Left lung (tissue), 4 donors: ENCODE measurements at regions not wholly inside any gene's neighbourhood (a gene's known extent, or its start where the extent isn't known, plus 50 kb on each side); places are given as distances from the start of the nearest gene placed in this dataset.

Source experiments
- ATAC-seq: fragments of 200-7000 bp; cut with Tn5 transposase; one replicate; pipeline ENCODE4 v1.9.1; 2020; ENCODE audit warnings: moderate library complexity
- DNase-seq, 4 donors: peaks; one replicate each; pipeline ENCODE4 v3.0.0-alpha.2; 2013 to 2020
- H3K27ac ChIP-seq, 2 donors: fragments of 200-600 bp; sonication (generic) in 1 of 2; one replicate each; pipeline versions ENCODE4 v1.5.0 to v1.8.0; 2020 to 2021
- H3K27me3 ChIP-seq, 2 donors: fragments of 200-600 bp; sonication (generic) in 1 of 2; one replicate each; pipeline versions ENCODE4 v1.5.0 to v1.8.0; 2020 to 2021
- H3K36me3 ChIP-seq, 2 donors: fragments of 200-600 bp; sonication (generic) in 1 of 2; one replicate each; pipeline versions ENCODE4 v1.5.0 to v1.8.0; 2020 to 2021
- H3K4me1 ChIP-seq, 2 donors: fragments of 200-600 bp; one replicate each; pipeline ENCODE4 v1.8.0; 2021
- H3K4me3 ChIP-seq, 2 donors: fragments of 200-600 bp; sonication (generic) in 1 of 2; one replicate each; pipeline versions ENCODE4 v1.5.0 to v1.8.0; 2020 to 2021; ENCODE audit warnings: mild to moderate bottlenecking in 1 of 2
- H3K9me3 ChIP-seq, 2 donors: fragments of 200-600 bp; sonication (generic) in 1 of 2; one replicate each; pipeline versions ENCODE4 v1.5.0 to v1.8.0; 2020 to 2021
- intact Hi-C, 2 donors: fragments of 100-400 bp; cut with DNase I; formaldehyde crosslinking; loops; one replicate each; pipeline versions ENCODE4 v1.11.2 to v1.14.2; 2022
- TF ChIP-seq, protein P1 (sequence below), 2 donors: fragments of 200-600 bp; sonication (generic) in 1 of 2; IDR thresholded peaks; one replicate each; pipeline versions ENCODE4 v1.5.0 to v1.8.0; 2021; ENCODE audit warnings: antibody characterized with exemption in 2 of 2
- donor health status: DM: no; HTN: yes; CAD: no.
- donor health status: DM: no; HTN: no; CAD: no.

DNA sequence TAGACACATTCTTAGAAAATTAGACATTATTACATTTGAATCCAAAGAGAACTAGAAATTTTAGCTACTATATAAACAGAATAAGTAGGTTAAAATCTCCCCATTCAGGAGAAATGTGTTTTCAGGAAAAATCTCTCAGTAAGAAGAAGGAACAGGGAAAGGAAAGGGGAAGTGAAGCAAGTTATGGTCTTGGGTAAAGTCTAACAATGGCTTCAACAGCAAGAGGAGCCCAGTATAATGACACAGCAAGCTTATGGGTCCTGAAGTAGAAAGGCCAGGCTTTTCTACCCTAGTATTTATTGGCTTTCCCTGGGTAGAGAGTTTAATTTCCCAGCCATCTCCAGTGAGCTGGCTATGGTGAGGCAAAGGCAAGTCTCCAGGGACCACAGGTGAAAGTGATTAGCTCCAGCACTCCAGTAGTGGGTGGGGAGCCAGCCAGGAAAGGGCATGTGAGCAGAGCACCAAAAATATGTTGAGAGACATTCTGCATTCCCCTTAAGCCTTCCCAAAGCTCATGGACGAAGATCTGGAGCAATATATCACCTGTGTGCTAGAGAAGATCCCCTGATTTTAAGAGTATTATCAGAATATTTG lies 981.7 kb downstream of the NR2F1-AS1 start:
- ATAC-seq: no peak
- Histone ChIP-seq H3K36me3 (no peaks in the 10 kb centered on the region), H3K9me3 (no peaks in the 10 kb centered on the region), H3K4me3 (no peak overlapping the region), H3K4me1 (no peaks in the 10 kb centered on the region), H3K27ac (no peak overlapping the region), H3K27me3 (no peaks in the 10 kb centered on the region)
- TF ChIP-seq, protein P1, sequence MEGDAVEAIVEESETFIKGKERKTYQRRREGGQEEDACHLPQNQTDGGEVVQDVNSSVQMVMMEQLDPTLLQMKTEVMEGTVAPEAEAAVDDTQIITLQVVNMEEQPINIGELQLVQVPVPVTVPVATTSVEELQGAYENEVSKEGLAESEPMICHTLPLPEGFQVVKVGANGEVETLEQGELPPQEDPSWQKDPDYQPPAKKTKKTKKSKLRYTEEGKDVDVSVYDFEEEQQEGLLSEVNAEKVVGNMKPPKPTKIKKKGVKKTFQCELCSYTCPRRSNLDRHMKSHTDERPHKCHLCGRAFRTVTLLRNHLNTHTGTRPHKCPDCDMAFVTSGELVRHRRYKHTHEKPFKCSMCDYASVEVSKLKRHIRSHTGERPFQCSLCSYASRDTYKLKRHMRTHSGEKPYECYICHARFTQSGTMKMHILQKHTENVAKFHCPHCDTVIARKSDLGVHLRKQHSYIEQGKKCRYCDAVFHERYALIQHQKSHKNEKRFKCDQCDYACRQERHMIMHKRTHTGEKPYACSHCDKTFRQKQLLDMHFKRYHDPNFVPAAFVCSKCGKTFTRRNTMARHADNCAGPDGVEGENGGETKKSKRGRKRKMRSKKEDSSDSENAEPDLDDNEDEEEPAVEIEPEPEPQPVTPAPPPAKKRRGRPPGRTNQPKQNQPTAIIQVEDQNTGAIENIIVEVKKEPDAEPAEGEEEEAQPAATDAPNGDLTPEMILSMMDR (IDR thresholded peaks at IDR 0.05): no peak
- no peak for DNase-seq
- intact Hi-C loops: no loop called here

DNA sequence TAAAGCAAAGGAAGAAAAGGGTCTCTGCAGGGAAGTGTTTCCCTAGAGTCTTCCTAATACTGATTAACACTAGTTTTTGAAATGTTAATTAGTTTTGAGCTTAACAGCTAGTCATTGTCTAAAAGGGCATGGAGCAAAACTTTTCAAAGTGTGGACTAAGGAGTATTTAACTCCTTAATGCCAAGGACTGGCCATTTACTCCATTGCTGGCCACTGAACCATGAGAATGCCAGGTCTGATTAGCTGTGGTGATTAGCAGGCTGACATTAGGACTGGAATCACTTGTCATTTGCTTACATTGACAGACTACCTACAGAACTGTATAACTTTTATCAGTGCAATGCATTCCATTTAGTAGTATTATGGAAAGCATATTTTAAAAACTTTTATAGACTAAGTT lies 987.0 kb downstream of the NR2F1-AS1 start:
- DNase-seq (no peak), ATAC-seq (no peak)
- Histone ChIP-seq H3K4me1 (no peaks in the 10 kb centered on the region), H3K4me3 (no peak overlapping the region), H3K36me3 (no peaks in the 10 kb centered on the region), H3K9me3 (no peaks in the 10 kb centered on the region), H3K27me3 (no peaks in the 10 kb centered on the region), H3K27ac (no peak overlapping the region)
- intact Hi-C loops: no loop called here
- TF ChIP-seq, protein P1 (IDR thresholded peaks at IDR 0.05): no peak

DNA sequence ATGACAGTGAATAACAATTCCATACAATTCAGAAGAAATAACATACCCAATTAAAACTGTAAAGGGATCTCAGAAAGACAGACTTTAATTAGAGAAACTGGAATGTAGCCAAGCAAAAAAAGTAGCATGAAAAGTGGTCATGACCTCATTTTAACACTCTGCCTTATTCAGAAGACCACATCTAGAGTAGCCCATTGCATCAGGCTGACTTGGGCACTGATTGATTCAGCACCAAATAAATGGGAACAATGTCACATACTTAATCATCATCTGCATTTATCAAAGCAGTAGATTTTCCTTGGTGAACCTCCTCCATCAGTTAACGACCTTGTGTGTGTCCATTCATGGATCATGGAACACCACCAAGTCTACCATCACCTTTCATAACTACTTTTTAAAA lies 992.1 kb downstream of the NR2F1-AS1 start:
- ATAC-seq (no peak), DNase-seq (no peak)
- peaks cover 0 to 2% of the 10 kb centered on the region in 2 donors for H3K9me3 ChIP-seq
- intact Hi-C loops: no loop called here
- no peaks in the 10 kb centered on the region for H3K27me3 ChIP-seq
- no peak overlapping the region for H3K27ac ChIP-seq
- H3K4me3 ChIP-seq: no peak overlapping the region
- no peaks in the 10 kb centered on the region for H3K4me1 ChIP-seq
- no peaks in the 10 kb centered on the region for H3K36me3 ChIP-seq
- TF ChIP-seq, protein P1 (IDR thresholded peaks at IDR 0.05): no peak

DNA sequence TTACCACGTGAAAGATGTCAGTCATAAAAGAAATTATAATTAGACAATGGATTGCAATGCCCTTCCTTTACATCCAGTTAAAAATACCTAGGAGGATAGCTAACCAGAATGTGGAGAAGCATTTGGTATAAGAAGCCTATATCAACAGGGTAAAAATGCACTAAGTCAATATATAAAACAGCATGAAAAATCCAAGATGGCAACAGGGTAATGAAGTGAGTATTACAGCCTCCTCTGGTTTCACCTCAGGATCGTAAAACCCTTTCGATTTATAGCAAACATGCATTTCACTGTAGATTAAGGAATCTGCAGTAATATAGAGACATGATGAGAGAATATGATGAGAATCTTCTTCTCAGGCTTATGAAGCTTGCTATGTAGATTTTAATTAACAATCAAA lies 999.3 kb downstream of the NR2F1-AS1 start:
- Histone ChIP-seq H3K27ac (no peak overlapping the region), H3K36me3 (no peaks in the 10 kb centered on the region), H3K9me3 (peaks cover 0 to 4% of the 10 kb centered on the region in 2 donors), H3K27me3 (no peaks in the 10 kb centered on the region), H3K4me3 (no peak overlapping the region), H3K4me1 (no peaks in the 10 kb centered on the region)
- intact Hi-C loops: no loop called here
- ATAC-seq (no peak), DNase-seq (no peak)
- TF ChIP-seq, protein P1 (IDR thresholded peaks at IDR 0.05): no peak

DNA sequence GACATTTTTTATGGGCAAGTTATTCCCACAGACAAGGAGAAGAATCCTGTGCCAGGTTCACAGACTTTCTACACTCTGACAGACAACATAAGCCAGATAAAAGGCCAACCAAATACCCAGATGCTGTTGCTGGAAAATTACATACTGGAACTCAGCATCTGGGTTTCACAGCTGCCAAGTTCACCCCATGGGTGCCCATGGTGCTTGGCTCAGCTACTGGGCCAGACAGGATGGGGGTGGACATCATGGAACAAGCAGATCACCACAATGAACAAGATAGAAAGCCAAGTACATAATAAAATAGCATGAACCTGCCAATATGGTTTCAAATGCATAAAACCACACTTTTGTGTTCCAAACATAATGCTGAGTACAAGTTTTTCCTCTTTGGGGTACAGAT lies 999.8 kb downstream of the NR2F1-AS1 start:
- peaks cover 0 to 4% of the 10 kb centered on the region in 2 donors for H3K9me3 ChIP-seq
- no peak overlapping the region for H3K27ac ChIP-seq
- intact Hi-C loops: no loop called here
- DNase-seq: no peak
- H3K4me1 ChIP-seq: no peaks in the 10 kb centered on the region
- no peaks in the 10 kb centered on the region for H3K36me3 ChIP-seq
- no peak for ATAC-seq
- TF ChIP-seq, protein P1 (IDR thresholded peaks at IDR 0.05): no peak
- no peak overlapping the region for H3K4me3 ChIP-seq
- H3K27me3 ChIP-seq: no peaks in the 10 kb centered on the region
